HCT116 (cell line): ENCODE measurements at regions not wholly inside any gene's neighbourhood (a gene's known extent, or its start where the extent isn't known, plus 50 kb on each side); places are given as distances from the start of the nearest gene placed in this dataset.

ENCODE experiments used
- EZH2 ChIP-seq: fragments of 200-600 bp; sonication (generic); IDR thresholded peaks from 2 replicates; pipeline ENCODE4 v1.6.1; 2017; ENCODE audit warnings: antibody characterized with exemption, mixed run types
- EZH2phosphoT487 ChIP-seq: fragments of 200-600 bp; IDR thresholded peaks from 2 replicates; pipeline ENCODE4 v1.6.1; 2018; ENCODE audit warnings: antibody characterized with exemption, borderline replicate concordance
- POLR2A ChIP-seq: IDR thresholded peaks from 2 replicates; pipeline ENCODE4 v1.7.0; 2011; ENCODE audit warnings: borderline replicate concordance; ENCODE audit not compliant: insufficient read depth, insufficient read length; ENCODE audit errors: extremely low read depth
- POLR2AphosphoS5 ChIP-seq: IDR thresholded peaks from 2 replicates; pipeline ENCODE4 v1.6.1; 2011; ENCODE audit warnings: mild to moderate bottlenecking, low read depth, low read length, moderate library complexity
- YY1 ChIP-seq: IDR thresholded peaks from 2 replicates; pipeline ENCODE4 v1.6.1; 2011; ENCODE audit warnings: low read length, low read depth, moderate library complexity, mild to moderate bottlenecking; ENCODE audit not compliant: insufficient replicate concordance; ENCODE audit errors: extremely low read depth
- ZFX ChIP-seq: fragments of 450-650 bp; IDR thresholded peaks from 2 replicates; pipeline ENCODE4 v1.6.1; 2017
- ZNF274 ChIP-seq: fragments of 200-500 bp; sonication (Bioruptor generic); IDR thresholded peaks from 2 replicates; pipeline ENCODE4 v1.6.1; 2014; ENCODE audit warnings: mild to moderate bottlenecking, low read depth, low read length, inconsistent platforms
- TF ChIP-seq, protein P1 (sequence below), 3 experiments: fragments of 200-600 bp in 1 of 3; sonication (generic) in 1 of 3; IDR thresholded peaks in 2 of 3; conservative IDR thresholded peaks in 1 of 3; 2 replicates each; pipeline ENCODE4 v1.5.1; 2012 to 2017; ENCODE audit warnings: low read depth in 2 of 3, low read length in 2 of 3, antibody characterized with exemption in 1 of 3, borderline replicate concordance in 1 of 3, control low read depth in 1 of 3, mild to moderate bottlenecking in 1 of 3, mixed read lengths in 1 of 3, mixed run types in 1 of 3, moderate library complexity in 1 of 3; ENCODE audit not compliant: insufficient read depth in 1 of 3
- TF ChIP-seq, protein P2 (sequence below): IDR thresholded peaks from 2 replicates; pipeline ENCODE4 v1.6.1; 2012; ENCODE audit warnings: low read depth

DNA sequence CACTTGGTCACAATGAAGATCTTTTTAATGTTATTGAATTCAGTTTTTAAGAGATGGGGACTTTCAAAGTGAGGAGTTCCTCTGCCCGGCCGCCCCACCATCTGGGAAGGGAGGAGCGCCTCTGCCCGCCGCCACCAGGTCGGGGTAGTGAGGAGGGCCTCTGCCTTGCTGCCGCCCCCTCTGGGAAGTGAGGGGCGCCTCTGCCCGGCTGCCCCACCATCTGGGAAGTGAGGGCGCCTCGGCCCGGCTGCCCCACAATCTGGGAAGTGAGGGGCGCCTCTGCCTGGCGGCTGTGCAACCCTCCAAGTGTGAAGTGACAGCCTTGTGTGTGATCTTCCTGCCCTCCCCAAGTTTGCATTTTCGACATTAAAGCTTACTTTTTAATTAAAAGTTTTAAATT lies 899.3 kb downstream of the TRIB2 start:
- no peak for TF ChIP-seq YY1
- TF ChIP-seq, protein P1, sequence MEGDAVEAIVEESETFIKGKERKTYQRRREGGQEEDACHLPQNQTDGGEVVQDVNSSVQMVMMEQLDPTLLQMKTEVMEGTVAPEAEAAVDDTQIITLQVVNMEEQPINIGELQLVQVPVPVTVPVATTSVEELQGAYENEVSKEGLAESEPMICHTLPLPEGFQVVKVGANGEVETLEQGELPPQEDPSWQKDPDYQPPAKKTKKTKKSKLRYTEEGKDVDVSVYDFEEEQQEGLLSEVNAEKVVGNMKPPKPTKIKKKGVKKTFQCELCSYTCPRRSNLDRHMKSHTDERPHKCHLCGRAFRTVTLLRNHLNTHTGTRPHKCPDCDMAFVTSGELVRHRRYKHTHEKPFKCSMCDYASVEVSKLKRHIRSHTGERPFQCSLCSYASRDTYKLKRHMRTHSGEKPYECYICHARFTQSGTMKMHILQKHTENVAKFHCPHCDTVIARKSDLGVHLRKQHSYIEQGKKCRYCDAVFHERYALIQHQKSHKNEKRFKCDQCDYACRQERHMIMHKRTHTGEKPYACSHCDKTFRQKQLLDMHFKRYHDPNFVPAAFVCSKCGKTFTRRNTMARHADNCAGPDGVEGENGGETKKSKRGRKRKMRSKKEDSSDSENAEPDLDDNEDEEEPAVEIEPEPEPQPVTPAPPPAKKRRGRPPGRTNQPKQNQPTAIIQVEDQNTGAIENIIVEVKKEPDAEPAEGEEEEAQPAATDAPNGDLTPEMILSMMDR (IDR thresholded peaks at IDR 0.05 in 2 of 3, conservative IDR thresholded peaks at IDR 0.05 in 1 of 3; ENCODE audit: borderline replicate concordance in 1 of 3, insufficient read depth in 1 of 3, low read depth in 2 of 3, low read length in 2 of 3): no peak
- TF ChIP-seq, protein P2, sequence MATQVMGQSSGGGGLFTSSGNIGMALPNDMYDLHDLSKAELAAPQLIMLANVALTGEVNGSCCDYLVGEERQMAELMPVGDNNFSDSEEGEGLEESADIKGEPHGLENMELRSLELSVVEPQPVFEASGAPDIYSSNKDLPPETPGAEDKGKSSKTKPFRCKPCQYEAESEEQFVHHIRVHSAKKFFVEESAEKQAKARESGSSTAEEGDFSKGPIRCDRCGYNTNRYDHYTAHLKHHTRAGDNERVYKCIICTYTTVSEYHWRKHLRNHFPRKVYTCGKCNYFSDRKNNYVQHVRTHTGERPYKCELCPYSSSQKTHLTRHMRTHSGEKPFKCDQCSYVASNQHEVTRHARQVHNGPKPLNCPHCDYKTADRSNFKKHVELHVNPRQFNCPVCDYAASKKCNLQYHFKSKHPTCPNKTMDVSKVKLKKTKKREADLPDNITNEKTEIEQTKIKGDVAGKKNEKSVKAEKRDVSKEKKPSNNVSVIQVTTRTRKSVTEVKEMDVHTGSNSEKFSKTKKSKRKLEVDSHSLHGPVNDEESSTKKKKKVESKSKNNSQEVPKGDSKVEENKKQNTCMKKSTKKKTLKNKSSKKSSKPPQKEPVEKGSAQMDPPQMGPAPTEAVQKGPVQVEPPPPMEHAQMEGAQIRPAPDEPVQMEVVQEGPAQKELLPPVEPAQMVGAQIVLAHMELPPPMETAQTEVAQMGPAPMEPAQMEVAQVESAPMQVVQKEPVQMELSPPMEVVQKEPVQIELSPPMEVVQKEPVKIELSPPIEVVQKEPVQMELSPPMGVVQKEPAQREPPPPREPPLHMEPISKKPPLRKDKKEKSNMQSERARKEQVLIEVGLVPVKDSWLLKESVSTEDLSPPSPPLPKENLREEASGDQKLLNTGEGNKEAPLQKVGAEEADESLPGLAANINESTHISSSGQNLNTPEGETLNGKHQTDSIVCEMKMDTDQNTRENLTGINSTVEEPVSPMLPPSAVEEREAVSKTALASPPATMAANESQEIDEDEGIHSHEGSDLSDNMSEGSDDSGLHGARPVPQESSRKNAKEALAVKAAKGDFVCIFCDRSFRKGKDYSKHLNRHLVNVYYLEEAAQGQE: no peak
- TF ChIP-seq POLR2A: no peak
- no peak for TF ChIP-seq EZH2phosphoT487
- no peak for TF ChIP-seq POLR2AphosphoS5
- TF ChIP-seq ZNF274: no peak
- TF ChIP-seq EZH2: no peak
- no peak for TF ChIP-seq ZFX
